Smooth muscle cell (in vitro differentiated cells): ENCODE measurements at regions not wholly inside any gene's neighbourhood (a gene's known extent, or its start where the extent isn't known, plus 50 kb on each side); places are given as distances from the start of the nearest gene placed in this dataset.
"Not testable (repeated sequence)": the region's sequence is repeated elsewhere in the genome, so short reads cannot be mapped to it uniquely, and the experiment has no call there.

ENCODE experiments used
- DNase-seq: peaks from one replicate; lab custom pipeline; 2025; ENCODE audit not compliant: unreplicated experiment; lab: John Stamatoyannopoulos, UW
- H2AFZ ChIP-seq: fragments of 200-600 bp; sonication (generic); 2 replicates; pipeline ENCODE4 v1.6.0; 2016; ENCODE audit warnings: antibody characterized with exemption, low read depth, mild to moderate bottlenecking
- H3F3A ChIP-seq: fragments of 200-600 bp; sonication (generic); 2 replicates; pipeline ENCODE4 v1.6.0; 2017; ENCODE audit warnings: antibody characterized with exemption, low read depth
- H3K27ac ChIP-seq: fragments of 200-600 bp; sonication (generic); 2 replicates; pipeline ENCODE4 v1.5.1; 2016; ENCODE audit warnings: low read depth, mild to moderate bottlenecking
- H3K27me3 ChIP-seq: fragments of 200-600 bp; sonication (generic); 2 replicates; pipeline ENCODE4 v1.6.1; 2016; ENCODE audit warnings: low read depth, mild to moderate bottlenecking
- H3K36me3 ChIP-seq: fragments of 200-600 bp; sonication (generic); 2 replicates; pipeline ENCODE4 v1.5.1; 2016; ENCODE audit warnings: low read depth
- H3K4me1 ChIP-seq: fragments of 200-600 bp; sonication (generic); 2 replicates; pipeline ENCODE4 v1.5.1; 2016; ENCODE audit warnings: low read depth
- H3K4me2 ChIP-seq: fragments of 200-600 bp; sonication (generic); 2 replicates; pipeline ENCODE4 v1.6.0; 2016; ENCODE audit warnings: mild to moderate bottlenecking
- H3K4me3 ChIP-seq: fragments of 200-600 bp; sonication (generic); 2 replicates; pipeline ENCODE4 v1.5.1; 2016; ENCODE audit warnings: mild to moderate bottlenecking
- H3K79me2 ChIP-seq: fragments of 200-600 bp; sonication (generic); 2 replicates; pipeline ENCODE4 v1.6.0; 2016; ENCODE audit warnings: low read depth, mild to moderate bottlenecking
- H3K9ac ChIP-seq: fragments of 200-600 bp; sonication (generic); 2 replicates; pipeline ENCODE4 v1.6.0; 2016; ENCODE audit warnings: low read depth
- H3K9me3 ChIP-seq: fragments of 200-600 bp; sonication (generic); replicated peaks from 2 replicates; pipeline ENCODE4 v1.5.1; 2016; ENCODE audit warnings: low read depth
- H4K20me1 ChIP-seq: fragments of 200-600 bp; sonication (generic); 2 replicates; pipeline ENCODE4 v1.6.0; 2016; ENCODE audit warnings: low read depth
- WGBS: methylation state at CpG from one replicate; pipeline ENCODE4 v1.1.7; 2016; ENCODE audit warnings: low lambda C conversion rate; 5-methylcytosine and 5-hydroxymethylcytosine counted together

DNA sequence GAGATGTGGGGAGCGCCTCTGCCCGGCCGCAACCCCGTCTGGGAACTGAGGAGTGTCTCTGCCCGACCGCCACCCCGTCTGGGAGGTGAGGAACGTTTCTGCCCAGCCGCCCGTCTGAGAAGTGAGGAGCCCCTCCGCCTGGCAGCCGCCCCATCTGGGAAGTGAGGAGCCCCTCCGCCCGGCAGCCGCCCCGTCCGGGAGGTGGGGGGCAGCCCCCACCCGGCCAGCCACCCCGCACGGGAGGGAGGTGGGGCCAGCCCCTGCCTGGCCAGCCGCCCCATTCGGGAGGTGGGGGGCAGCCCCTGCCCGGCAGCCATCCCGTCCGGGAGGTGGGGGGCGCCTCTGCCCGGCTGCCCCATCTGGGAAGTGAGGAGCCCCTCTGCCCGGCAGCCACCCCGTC, 137.7 kb downstream of the KBTBD2 start:
- not testable (repeated sequence) for H3K9me3 ChIP-seq, H3K9ac ChIP-seq, H3K4me2 ChIP-seq, H3K4me1 ChIP-seq, H3F3A ChIP-seq, H3K79me2 ChIP-seq, H3K36me3 ChIP-seq, H3K27me3 ChIP-seq, H4K20me1 ChIP-seq, DNase-seq, H2AFZ ChIP-seq, H3K4me3 ChIP-seq, H3K27ac ChIP-seq
- 96% methylated on average over 17 of the region's 29 CpGs for WGBS

DNA sequence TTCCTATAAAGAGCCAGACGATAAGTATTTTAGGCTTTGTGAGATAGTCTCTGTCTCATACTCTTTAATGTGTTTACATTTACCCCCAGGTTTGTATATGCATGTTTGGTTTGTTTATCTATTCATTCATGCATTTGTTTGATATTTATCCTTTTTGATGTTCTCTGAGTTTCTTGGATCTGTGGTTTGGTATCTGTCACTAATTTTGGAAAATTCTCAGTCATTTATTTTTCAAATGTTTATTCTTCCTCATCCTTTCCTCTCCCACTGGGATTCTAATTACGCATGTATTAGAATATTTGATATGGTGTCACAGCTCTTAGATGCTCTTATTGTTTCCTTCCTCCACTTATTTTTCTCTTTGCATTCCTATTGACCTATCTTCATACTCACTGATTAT, 143.2 kb downstream of the KBTBD2 start:
- H3K27ac ChIP-seq, H3K9me3 ChIP-seq, H4K20me1 ChIP-seq, H3K79me2 ChIP-seq, H3K4me3 ChIP-seq, H3K36me3 ChIP-seq, H3K4me1 ChIP-seq, DNase-seq, H3K4me2 ChIP-seq, H2AFZ ChIP-seq, H3K9ac ChIP-seq, H3K27me3 ChIP-seq, H3F3A ChIP-seq: not testable (repeated sequence)
- 63% methylated on average over 2 of the region's 2 CpGs for WGBS

DNA sequence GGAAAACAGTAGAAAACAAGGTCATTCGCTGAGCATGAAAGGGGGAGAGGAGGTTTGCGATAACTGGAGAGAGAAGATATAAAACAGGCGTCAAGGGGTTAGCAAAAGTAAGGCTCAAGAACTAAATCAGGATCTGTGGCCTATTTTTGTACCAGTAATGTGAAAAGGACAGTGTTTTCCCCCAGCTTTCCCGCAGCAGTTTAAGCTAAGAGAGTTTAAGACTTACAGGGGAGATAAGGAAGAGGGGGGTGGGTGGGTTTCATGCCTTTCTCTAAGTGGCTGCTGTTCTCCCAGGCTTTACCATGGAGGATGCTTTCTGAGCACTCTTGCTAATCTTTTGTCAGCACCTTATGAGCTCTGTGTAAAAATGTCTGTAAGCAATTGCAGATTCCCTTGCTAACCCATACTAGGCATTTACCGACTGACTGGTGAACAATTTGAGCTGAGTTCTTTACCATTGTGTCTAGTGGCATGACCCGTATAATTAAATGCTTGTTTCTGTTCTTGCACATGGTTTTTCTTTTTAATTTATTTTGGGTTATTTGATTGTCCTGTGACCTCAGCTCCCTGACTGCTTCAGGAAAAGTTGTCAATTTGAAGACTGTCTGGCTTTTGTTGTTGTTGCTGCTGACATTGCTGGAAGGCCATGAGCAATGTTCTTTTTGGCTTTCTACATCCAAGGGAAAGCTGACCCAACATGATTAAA, 144.0 kb downstream of the KBTBD2 start:
- H3F3A ChIP-seq, H3K36me3 ChIP-seq, H3K9ac ChIP-seq, H3K27ac ChIP-seq, DNase-seq, H4K20me1 ChIP-seq, H2AFZ ChIP-seq, H3K4me1 ChIP-seq, H3K27me3 ChIP-seq, H3K4me3 ChIP-seq, H3K79me2 ChIP-seq, H3K9me3 ChIP-seq: not testable (repeated sequence)
- 22% methylated on average over 6 of the region's 6 CpGs for WGBS
- H3K4me2 ChIP-seq, result peak overlapping the region; percentile 7

DNA sequence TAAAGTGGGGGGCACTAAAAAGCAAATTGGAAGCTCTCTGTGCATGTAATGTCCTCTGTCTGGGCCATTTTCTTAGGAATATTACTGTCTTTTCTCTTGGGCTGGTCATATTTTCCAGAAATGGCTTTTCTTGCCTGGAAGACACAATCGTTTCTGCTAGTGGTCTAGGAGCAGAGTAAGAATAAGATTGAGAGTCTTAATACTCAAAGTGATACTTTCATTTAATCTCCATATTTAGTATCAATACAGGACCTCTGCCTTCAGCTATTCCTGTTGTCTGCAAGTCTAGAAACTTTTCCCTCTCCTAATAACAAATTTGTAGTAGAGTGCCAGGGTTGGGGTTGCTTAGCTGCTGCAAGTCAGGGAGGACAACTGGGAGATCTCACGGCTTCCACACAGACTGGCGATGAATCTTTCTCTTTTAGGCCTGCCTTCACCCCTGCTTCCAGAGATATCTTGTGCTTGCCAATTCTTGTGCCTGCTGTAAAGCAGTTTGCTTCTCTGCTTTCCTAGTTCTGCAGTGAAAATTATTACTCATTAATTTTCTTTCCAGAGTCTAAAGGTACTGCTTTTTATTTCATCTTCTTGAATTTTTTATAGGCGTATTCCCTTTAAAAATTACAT, 149.6 kb downstream of the KBTBD2 start:
- not testable (repeated sequence) for H3K27me3 ChIP-seq, H4K20me1 ChIP-seq, H3K36me3 ChIP-seq, H3K79me2 ChIP-seq, H3K4me3 ChIP-seq, DNase-seq, H3F3A ChIP-seq, H2AFZ ChIP-seq, H3K4me1 ChIP-seq, H3K9ac ChIP-seq, H3K9me3 ChIP-seq, H3K27ac ChIP-seq, H3K4me2 ChIP-seq
- 89% methylated on average over 4 of the region's 4 CpGs for WGBS

DNA sequence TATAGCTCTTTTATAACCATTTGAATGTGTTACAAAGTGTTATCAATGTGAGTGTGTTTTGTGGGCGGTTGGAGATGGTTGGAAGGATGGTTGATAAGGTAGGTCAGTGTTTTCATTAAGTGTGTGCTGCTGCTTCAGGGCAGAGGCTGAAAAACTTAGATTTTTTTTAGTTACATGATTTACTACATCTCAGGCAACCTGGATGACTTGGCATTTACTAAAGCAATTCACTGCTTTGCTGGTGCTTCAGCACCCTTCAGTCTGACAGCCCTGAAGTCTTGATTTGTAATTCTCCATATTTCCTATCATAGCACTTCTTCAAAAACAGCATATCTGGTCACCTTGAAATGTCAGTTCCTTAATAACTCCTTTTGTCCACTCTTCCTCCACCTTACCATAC, 151.8 kb downstream of the KBTBD2 start:
- DNase-seq, result not testable (repeated sequence)
- WGBS, result 85% methylated on average over 1 of the region's 1 CpG

DNA sequence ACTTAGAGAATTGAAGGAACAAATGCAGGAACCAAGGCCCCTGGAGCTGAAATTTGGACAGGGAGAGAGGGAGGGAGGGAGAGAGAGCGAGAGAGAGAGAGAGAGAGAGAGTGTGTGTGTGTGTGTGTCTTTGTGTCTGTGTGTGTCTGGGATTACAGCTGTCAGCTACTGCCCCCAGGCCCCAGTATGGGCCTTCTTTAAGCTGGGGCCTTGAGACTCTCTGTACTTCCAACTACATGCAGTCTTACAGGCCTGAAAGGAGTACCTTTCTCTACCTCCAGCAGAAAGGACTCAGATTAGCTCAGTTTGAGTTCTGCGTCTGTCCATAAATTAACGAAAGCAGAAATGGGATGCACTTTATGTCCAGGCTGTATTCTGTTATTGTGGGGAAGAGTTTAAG, 153.2 kb downstream of the KBTBD2 start:
- H3K27me3 ChIP-seq, H3K36me3 ChIP-seq, H4K20me1 ChIP-seq, H3K4me3 ChIP-seq, H3K9ac ChIP-seq, H3K79me2 ChIP-seq, H3K27ac ChIP-seq, H3K4me2 ChIP-seq, H3K4me1 ChIP-seq, H3K9me3 ChIP-seq, H2AFZ ChIP-seq, H3F3A ChIP-seq, DNase-seq: not testable (repeated sequence)
- 82% methylated on average over 3 of the region's 3 CpGs for WGBS

More for the DNA sequence above, 151.8 kb downstream of the KBTBD2 start:
- not testable (repeated sequence) for H3K27me3 ChIP-seq, H3K27ac ChIP-seq, H3K4me1 ChIP-seq, H3K79me2 ChIP-seq, H3K9me3 ChIP-seq, H4K20me1 ChIP-seq, H3K4me2 ChIP-seq, H3K4me3 ChIP-seq, H2AFZ ChIP-seq, H3K36me3 ChIP-seq, H3F3A ChIP-seq, H3K9ac ChIP-seq

DNA sequence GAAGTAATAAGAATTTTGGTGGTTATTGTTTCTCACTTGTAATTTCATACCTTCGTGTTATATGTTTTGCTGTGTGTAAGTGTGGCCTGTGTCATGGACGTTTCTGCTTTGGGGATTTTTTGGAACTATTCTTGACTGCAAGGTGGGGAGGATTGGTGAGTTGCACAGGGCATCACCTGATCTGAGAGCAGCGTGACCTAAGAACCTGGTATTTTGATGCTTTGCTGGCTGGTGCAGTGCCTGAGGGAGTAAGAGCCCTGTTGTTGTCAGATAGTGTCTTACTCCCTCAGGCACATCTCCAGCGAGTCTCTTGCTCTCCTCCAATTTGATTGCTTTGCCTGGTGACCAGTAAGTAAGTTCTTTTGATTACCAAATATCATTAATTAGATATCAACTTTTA, 158.8 kb downstream of the KBTBD2 start:
- not testable (repeated sequence) for H3F3A ChIP-seq

DNA sequence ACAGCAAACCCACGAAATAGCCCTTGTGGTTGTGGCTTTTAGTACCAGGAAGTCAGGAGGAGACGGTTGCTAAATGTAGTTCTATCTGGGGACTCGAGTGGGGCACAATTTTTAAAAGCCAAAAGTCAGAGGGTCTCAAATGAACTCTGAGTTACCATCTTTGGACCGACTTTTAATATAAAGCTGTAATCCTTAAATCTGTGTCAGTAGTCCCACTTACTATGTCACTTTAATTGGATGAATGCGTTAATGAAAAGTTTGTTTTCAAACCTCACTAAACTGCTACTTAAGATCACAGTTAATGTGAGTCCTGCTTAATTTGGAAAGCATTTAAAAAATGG, 162.3 kb downstream of the KBTBD2 start:
- H3K27ac ChIP-seq, H4K20me1 ChIP-seq, H3K27me3 ChIP-seq, H3K9me3 ChIP-seq, H3K4me1 ChIP-seq, H3K9ac ChIP-seq, H3F3A ChIP-seq, DNase-seq, H2AFZ ChIP-seq, H3K36me3 ChIP-seq: not testable (repeated sequence)
- WGBS, result 14% methylated on average over 5 of the region's 5 CpGs
- H3K4me2 ChIP-seq, result peak overlapping the region; percentile 77
- peaks cover 11% of the 10 kb centered on the region for H3K79me2 ChIP-seq
- H3K4me3 ChIP-seq, result peak overlapping the region; percentile 60

More for the DNA sequence above, 158.8 kb downstream of the KBTBD2 start:
- 73% methylated on average over 4 of the region's 4 CpGs for WGBS
- not testable (repeated sequence) for H3K4me2 ChIP-seq, H3K4me3 ChIP-seq, H3K4me1 ChIP-seq, DNase-seq, H3K9ac ChIP-seq, H3K27me3 ChIP-seq, H3K27ac ChIP-seq, H3K36me3 ChIP-seq, H4K20me1 ChIP-seq, H2AFZ ChIP-seq, H3K9me3 ChIP-seq
- peaks cover 11% of the 10 kb centered on the region for H3K79me2 ChIP-seq
